ENCODE measurements at regions not wholly inside any gene's neighbourhood (a gene's known extent, or its start where the extent isn't known, plus 50 kb on each side); places are given as distances from the start of the nearest gene placed in this dataset.
A peak's percentile ranks its signal among the peaks of the same experiment; 100 is the strongest.

- H3K4me3 ChIP-seq (ENCODE audit: low read depth in 1 of 5, low read length in 5 of 5), result no peak overlapping the region
- H3K27ac ChIP-seq (ENCODE audit: low read depth, low read length), result peak overlapping the region; percentile 28
- H3K9ac ChIP-seq (ENCODE audit: low read length in 5 of 5), result no peak overlapping the region
- no peaks in the 10 kb centered on the region for H3K36me3 ChIP-seq (ENCODE audit: control insufficient read depth in 5 of 5, insufficient read depth in 5 of 5, low read length in 5 of 5)
- H3K9me3 ChIP-seq (ENCODE audit: control insufficient read depth in 5 of 5, low read length in 5 of 5), result peaks cover 0 to 3% (median 0%) of the 10 kb centered on the region in 5 donors
- H3K27me3 ChIP-seq (ENCODE audit: control insufficient read depth in 5 of 5, insufficient read depth in 4 of 5, low read length in 5 of 5), result no peaks in the 10 kb centered on the region
- H3K4me1 ChIP-seq (ENCODE audit: control insufficient read depth in 5 of 5, insufficient read depth in 5 of 5, low read length in 5 of 5), result peaks cover 2 to 22% (median 7%) of the 10 kb centered on the region in 5 donors
Observed at GRCh38 chr7:116393654-116394053, 105.9 kb upstream of the CAV2 start.

- peaks cover 2 to 22% (median 7%) of the 10 kb centered on the region in 5 donors for H3K4me1 ChIP-seq (ENCODE audit: control insufficient read depth in 5 of 5, insufficient read depth in 5 of 5, low read length in 5 of 5)
- no peaks in the 10 kb centered on the region for H3K27me3 ChIP-seq (ENCODE audit: control insufficient read depth in 5 of 5, insufficient read depth in 4 of 5, low read length in 5 of 5)
- peaks cover 0 to 3% (median 0%) of the 10 kb centered on the region in 5 donors for H3K9me3 ChIP-seq (ENCODE audit: control insufficient read depth in 5 of 5, low read length in 5 of 5)
- no peak overlapping the region for H3K4me3 ChIP-seq (ENCODE audit: low read depth in 1 of 5, low read length in 5 of 5)
- H3K27ac ChIP-seq (ENCODE audit: low read depth, low read length), result peak overlapping the region; percentile 28
- H3K36me3 ChIP-seq (ENCODE audit: control insufficient read depth in 5 of 5, insufficient read depth in 5 of 5, low read length in 5 of 5), result no peaks in the 10 kb centered on the region
- H3K9ac ChIP-seq (ENCODE audit: low read length in 5 of 5), result no peak overlapping the region
Observed at GRCh38 chr7:116394106-116394505, 105.4 kb upstream of the CAV2 start.

GRCh38 chr7:116395141-116395791 is 104.3 kb upstream of the CAV2 start:
- H3K36me3 ChIP-seq (ENCODE audit: control insufficient read depth in 5 of 5, insufficient read depth in 5 of 5, low read length in 5 of 5), result no peaks in the 10 kb centered on the region
- peaks cover 0 to 3% (median 0%) of the 10 kb centered on the region in 5 donors for H3K9me3 ChIP-seq (ENCODE audit: control insufficient read depth in 5 of 5, low read length in 5 of 5)
- H3K27me3 ChIP-seq (ENCODE audit: control insufficient read depth in 5 of 5, insufficient read depth in 4 of 5, low read length in 5 of 5), result no peaks in the 10 kb centered on the region
- no peak overlapping the region for H3K9ac ChIP-seq (ENCODE audit: low read length in 5 of 5)
- no peak overlapping the region for H3K4me3 ChIP-seq (ENCODE audit: low read depth in 1 of 5, low read length in 5 of 5)
- H3K27ac ChIP-seq (ENCODE audit: low read depth, low read length), result peak overlapping the region; percentile 71
- peaks cover 2 to 22% (median 9%) of the 10 kb centered on the region in 5 donors for H3K4me1 ChIP-seq (ENCODE audit: control insufficient read depth in 5 of 5, insufficient read depth in 5 of 5, low read length in 5 of 5)

DNA sequence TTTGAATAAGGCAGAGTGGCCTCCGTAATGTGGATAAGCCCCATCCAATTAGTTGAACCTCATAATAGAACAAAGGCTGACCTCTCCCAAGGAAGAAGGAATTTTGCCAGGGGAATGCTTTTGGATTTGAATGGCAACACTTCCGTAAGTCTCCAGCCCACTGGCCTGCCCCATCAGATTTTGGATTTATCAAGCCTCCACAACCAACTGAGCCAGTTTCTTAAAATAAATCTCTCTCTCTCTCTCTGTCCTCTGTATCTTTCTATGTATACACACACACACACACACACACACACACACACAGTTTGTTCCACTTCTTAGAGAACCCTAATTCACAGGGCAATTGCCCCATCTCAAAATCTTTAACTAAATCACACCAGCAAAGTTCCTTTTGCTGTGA is 100.9 kb upstream of the CAV2 start:
- no peak overlapping the region for H3K4me3 ChIP-seq (ENCODE audit: low read depth in 1 of 5, low read length in 5 of 5)
- H3K9me3 ChIP-seq (ENCODE audit: control insufficient read depth in 5 of 5, low read length in 5 of 5), result peaks cover 0 to 3% (median 0%) of the 10 kb centered on the region in 5 donors
- H3K27me3 ChIP-seq (ENCODE audit: control insufficient read depth in 5 of 5, insufficient read depth in 4 of 5, low read length in 5 of 5), result no peaks in the 10 kb centered on the region
- no peak overlapping the region for H3K9ac ChIP-seq (ENCODE audit: low read length in 5 of 5)
- H3K27ac ChIP-seq (ENCODE audit: low read depth, low read length), result no peak overlapping the region
- H3K4me1 ChIP-seq (ENCODE audit: control insufficient read depth in 5 of 5, insufficient read depth in 5 of 5, low read length in 5 of 5), result peaks cover 2 to 16% (median 12%) of the 10 kb centered on the region in 5 donors
- H3K36me3 ChIP-seq (ENCODE audit: control insufficient read depth in 5 of 5, insufficient read depth in 5 of 5, low read length in 5 of 5), result no peaks in the 10 kb centered on the region

- H3K4me3 ChIP-seq (ENCODE audit: low read depth in 1 of 5, low read length in 5 of 5), result no peak overlapping the region
- no peak overlapping the region for H3K9ac ChIP-seq (ENCODE audit: low read length in 5 of 5)
- H3K9me3 ChIP-seq (ENCODE audit: control insufficient read depth in 5 of 5, low read length in 5 of 5), result peaks cover 0 to 3% (median 0%) of the 10 kb centered on the region in 5 donors
- no peaks in the 10 kb centered on the region for H3K36me3 ChIP-seq (ENCODE audit: control insufficient read depth in 5 of 5, insufficient read depth in 5 of 5, low read length in 5 of 5)
- peaks cover 2 to 21% (median 17%) of the 10 kb centered on the region in 5 donors for H3K4me1 ChIP-seq (ENCODE audit: control insufficient read depth in 5 of 5, insufficient read depth in 5 of 5, low read length in 5 of 5)
- no peaks in the 10 kb centered on the region for H3K27me3 ChIP-seq (ENCODE audit: control insufficient read depth in 5 of 5, insufficient read depth in 4 of 5, low read length in 5 of 5)
- H3K27ac ChIP-seq (ENCODE audit: low read depth, low read length), result no peak overlapping the region
Observed at GRCh38 chr7:116399819-116400218, 99.7 kb upstream of the CAV2 start.

GRCh38 chr7:116400522-116400921 is 99.0 kb upstream of the CAV2 start:
- H3K36me3 ChIP-seq (ENCODE audit: control insufficient read depth in 5 of 5, insufficient read depth in 5 of 5, low read length in 5 of 5), result no peaks in the 10 kb centered on the region
- H3K27me3 ChIP-seq (ENCODE audit: control insufficient read depth in 5 of 5, insufficient read depth in 4 of 5, low read length in 5 of 5), result no peaks in the 10 kb centered on the region
- no peak overlapping the region for H3K9ac ChIP-seq (ENCODE audit: low read length in 5 of 5)
- H3K27ac ChIP-seq (ENCODE audit: low read depth, low read length), result no peak overlapping the region
- peaks cover 0 to 3% (median 0%) of the 10 kb centered on the region in 5 donors for H3K9me3 ChIP-seq (ENCODE audit: control insufficient read depth in 5 of 5, low read length in 5 of 5)
- no peak overlapping the region for H3K4me3 ChIP-seq (ENCODE audit: low read depth in 1 of 5, low read length in 5 of 5)
- H3K4me1 ChIP-seq (ENCODE audit: control insufficient read depth in 5 of 5, insufficient read depth in 5 of 5, low read length in 5 of 5), result peaks cover 0 to 15% (median 10%) of the 10 kb centered on the region in 5 donors

GRCh38 chr7:116401711-116402110 is 97.8 kb upstream of the CAV2 start:
- H3K9ac ChIP-seq (ENCODE audit: low read length in 5 of 5), result no peak overlapping the region
- H3K27me3 ChIP-seq (ENCODE audit: control insufficient read depth in 5 of 5, insufficient read depth in 4 of 5, low read length in 5 of 5), result no peaks in the 10 kb centered on the region
- H3K27ac ChIP-seq (ENCODE audit: low read depth, low read length), result no peak overlapping the region
- peaks cover 0 to 3% (median 0%) of the 10 kb centered on the region in 5 donors for H3K9me3 ChIP-seq (ENCODE audit: control insufficient read depth in 5 of 5, low read length in 5 of 5)
- peaks cover 0 to 15% (median 9%) of the 10 kb centered on the region in 5 donors for H3K4me1 ChIP-seq (ENCODE audit: control insufficient read depth in 5 of 5, insufficient read depth in 5 of 5, low read length in 5 of 5)
- no peaks in the 10 kb centered on the region for H3K36me3 ChIP-seq (ENCODE audit: control insufficient read depth in 5 of 5, insufficient read depth in 5 of 5, low read length in 5 of 5)
- H3K4me3 ChIP-seq (ENCODE audit: low read depth in 1 of 5, low read length in 5 of 5), result no peak overlapping the region

DNA sequence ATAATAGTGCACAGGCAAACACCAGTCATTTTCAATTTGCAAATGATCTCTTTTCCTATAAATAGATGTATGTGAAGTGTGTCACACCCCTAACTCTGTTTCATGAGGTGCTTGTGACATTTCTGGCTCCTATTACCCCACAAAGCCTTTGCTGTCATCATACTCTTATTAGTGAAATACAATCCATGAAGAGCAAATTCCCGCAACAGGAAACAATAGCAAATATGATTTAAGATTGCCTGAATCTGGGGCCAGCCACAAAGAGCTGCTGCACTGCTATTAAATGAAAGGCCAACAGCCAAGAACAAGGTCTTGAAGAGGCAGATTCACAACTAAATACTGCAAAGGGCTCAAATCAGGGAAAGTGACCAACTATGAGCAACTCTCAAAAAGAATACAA is 96.3 kb upstream of the CAV2 start:
- no peaks in the 10 kb centered on the region for H3K27me3 ChIP-seq (ENCODE audit: control insufficient read depth in 5 of 5, insufficient read depth in 4 of 5, low read length in 5 of 5)
- H3K4me1 ChIP-seq (ENCODE audit: control insufficient read depth in 5 of 5, insufficient read depth in 5 of 5, low read length in 5 of 5), result peaks cover 1 to 23% (median 15%) of the 10 kb centered on the region in 5 donors
- no peaks in the 10 kb centered on the region for H3K36me3 ChIP-seq (ENCODE audit: control insufficient read depth in 5 of 5, insufficient read depth in 5 of 5, low read length in 5 of 5)
- H3K9ac ChIP-seq (ENCODE audit: low read length in 5 of 5), result peak overlapping the region in 1 of 5 donors; percentile 26
- no peak overlapping the region for H3K27ac ChIP-seq (ENCODE audit: low read depth, low read length)
- no peak overlapping the region for H3K4me3 ChIP-seq (ENCODE audit: low read depth in 1 of 5, low read length in 5 of 5)
- peaks cover 0 to 2% (median 0%) of the 10 kb centered on the region in 5 donors for H3K9me3 ChIP-seq (ENCODE audit: control insufficient read depth in 5 of 5, low read length in 5 of 5)

- Histone ChIP-seq H3K9me3 (ENCODE audit: control insufficient read depth in 5 of 5, low read length in 5 of 5) (no peaks in the 10 kb centered on the region), H3K27ac (ENCODE audit: low read depth, low read length) (no peak overlapping the region), H3K4me1 (ENCODE audit: control insufficient read depth in 5 of 5, insufficient read depth in 5 of 5, low read length in 5 of 5) (peaks cover 3 to 28% (median 18%) of the 10 kb centered on the region in 5 donors), H3K9ac (ENCODE audit: low read length in 5 of 5) (no peak overlapping the region), H3K4me3 (ENCODE audit: low read depth in 1 of 5, low read length in 5 of 5) (no peak overlapping the region), H3K27me3 (ENCODE audit: control insufficient read depth in 5 of 5, insufficient read depth in 4 of 5, low read length in 5 of 5) (no peaks in the 10 kb centered on the region), H3K36me3 (ENCODE audit: control insufficient read depth in 5 of 5, insufficient read depth in 5 of 5, low read length in 5 of 5) (no peaks in the 10 kb centered on the region)
Observed at GRCh38 chr7:116404389-116404788, 95.1 kb upstream of the CAV2 start.

- H3K9me3 ChIP-seq (ENCODE audit: control insufficient read depth in 5 of 5, low read length in 5 of 5), result no peaks in the 10 kb centered on the region
- H3K9ac ChIP-seq (ENCODE audit: low read length in 5 of 5), result no peak overlapping the region
- no peak overlapping the region for H3K27ac ChIP-seq (ENCODE audit: low read depth, low read length)
Observed at GRCh38 chr7:116405810-116406209, 93.7 kb upstream of the CAV2 start.

More at GRCh38 chr7:116405810-116406209, 93.7 kb upstream of the CAV2 start:
- Histone ChIP-seq H3K36me3 (ENCODE audit: control insufficient read depth in 5 of 5, insufficient read depth in 5 of 5, low read length in 5 of 5) (no peaks in the 10 kb centered on the region), H3K4me3 (ENCODE audit: low read depth in 1 of 5, low read length in 5 of 5) (no peak overlapping the region), H3K4me1 (ENCODE audit: control insufficient read depth in 5 of 5, insufficient read depth in 5 of 5, low read length in 5 of 5) (peaks cover 3 to 24% (median 18%) of the 10 kb centered on the region in 5 donors), H3K27me3 (ENCODE audit: control insufficient read depth in 5 of 5, insufficient read depth in 4 of 5, low read length in 5 of 5) (no peaks in the 10 kb centered on the region)

All from subcutaneous abdominal adipose tissue (tissue), 5 donors.